K562 (cell line): ENCODE measurements at regions not wholly inside any gene's neighbourhood (a gene's known extent, or its start where the extent isn't known, plus 50 kb on each side); places are given as distances from the start of the nearest gene placed in this dataset.

Experiments
- BRCA1 ChIP-seq, 2 experiments: fragments of 450-650 bp in 1 of 2; sonication (generic) in 1 of 2; formaldehyde crosslinking in 1 of 2; IDR thresholded peaks; 2 replicates each; pipeline versions ENCODE4 v1.5.0 to v1.6.1; 2017 to 2020; ENCODE audit warnings: mild to moderate bottlenecking in 1 of 2, missing genetic modification reagents in 1 of 2
- FOXK1 ChIP-seq: sonication (generic); formaldehyde crosslinking; IDR thresholded peaks from 2 replicates; pipeline ENCODE4 v1.8.0; 2022; ENCODE audit warnings: missing genetic modification reagents, mild to moderate bottlenecking, borderline replicate concordance
- NBN ChIP-seq: fragments of 450-650 bp; IDR thresholded peaks from 2 replicates; pipeline ENCODE4 v1.6.1; 2016; ENCODE audit warnings: low read depth, mild to moderate bottlenecking
- TF ChIP-seq, protein P1 (sequence below), 3 experiments: IDR thresholded peaks in 2 of 3; conservative IDR thresholded peaks in 1 of 3; 2 replicates each; pipeline ENCODE4 v1.5.1; 2011 to 2012; ENCODE audit warnings: low read length in 3 of 3, mild to moderate bottlenecking in 3 of 3, control low read depth in 2 of 3, improper control_type of control experiment in 1 of 3, inconsistent platforms in 1 of 3, low read depth in 1 of 3, mixed read lengths in 1 of 3, moderate library complexity in 1 of 3; ENCODE audit not compliant: insufficient read depth in 2 of 3

DNA sequence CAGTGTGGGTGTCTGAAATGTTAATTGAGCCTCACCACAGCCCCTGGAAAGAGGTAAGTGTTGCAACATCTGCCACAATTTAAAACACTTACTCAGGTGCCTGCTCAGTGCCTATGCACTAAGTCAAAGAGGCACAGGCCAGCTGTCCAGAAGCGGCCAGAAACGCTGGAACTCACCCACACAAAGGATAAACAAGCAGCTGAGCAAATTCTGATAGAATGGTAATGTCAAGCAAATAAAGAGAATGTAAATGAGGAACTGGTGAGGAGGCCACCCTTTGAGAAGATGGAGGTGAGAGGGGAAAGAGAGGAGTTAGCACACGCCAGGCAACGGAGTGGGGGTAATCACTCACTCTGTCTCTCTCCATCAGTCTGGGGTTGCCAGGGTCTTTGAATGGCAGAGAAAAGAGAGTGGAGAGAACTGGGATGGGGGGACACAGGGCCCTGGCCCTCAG lies 67.7 kb upstream of the SERP2 start:
- TF ChIP-seq NBN (no peak), FOXK1 (CRISPR knock-in tag) (no peak), BRCA1 (IDR thresholded peaks at IDR 0.05) (no peak), BRCA1 (CRISPR knock-in tag; IDR thresholded peaks at IDR 0.05) (no peak)
- TF ChIP-seq, protein P1, sequence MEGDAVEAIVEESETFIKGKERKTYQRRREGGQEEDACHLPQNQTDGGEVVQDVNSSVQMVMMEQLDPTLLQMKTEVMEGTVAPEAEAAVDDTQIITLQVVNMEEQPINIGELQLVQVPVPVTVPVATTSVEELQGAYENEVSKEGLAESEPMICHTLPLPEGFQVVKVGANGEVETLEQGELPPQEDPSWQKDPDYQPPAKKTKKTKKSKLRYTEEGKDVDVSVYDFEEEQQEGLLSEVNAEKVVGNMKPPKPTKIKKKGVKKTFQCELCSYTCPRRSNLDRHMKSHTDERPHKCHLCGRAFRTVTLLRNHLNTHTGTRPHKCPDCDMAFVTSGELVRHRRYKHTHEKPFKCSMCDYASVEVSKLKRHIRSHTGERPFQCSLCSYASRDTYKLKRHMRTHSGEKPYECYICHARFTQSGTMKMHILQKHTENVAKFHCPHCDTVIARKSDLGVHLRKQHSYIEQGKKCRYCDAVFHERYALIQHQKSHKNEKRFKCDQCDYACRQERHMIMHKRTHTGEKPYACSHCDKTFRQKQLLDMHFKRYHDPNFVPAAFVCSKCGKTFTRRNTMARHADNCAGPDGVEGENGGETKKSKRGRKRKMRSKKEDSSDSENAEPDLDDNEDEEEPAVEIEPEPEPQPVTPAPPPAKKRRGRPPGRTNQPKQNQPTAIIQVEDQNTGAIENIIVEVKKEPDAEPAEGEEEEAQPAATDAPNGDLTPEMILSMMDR (IDR thresholded peaks at IDR 0.05 in 2 of 3, conservative IDR thresholded peaks at IDR 0.05 in 1 of 3; ENCODE audit: insufficient read depth in 2 of 3, low read depth in 1 of 3, low read length in 3 of 3) = no peak
